HK-2 (cell line): ENCODE measurements at regions not wholly inside any gene's neighbourhood (a gene's known extent, or its start where the extent isn't known, plus 50 kb on each side); places are given as distances from the start of the nearest gene placed in this dataset.

Experiments used
- DNase-seq: peaks from one replicate; pipeline ENCODE4 v3.0.0-alpha.2; 2018; ENCODE audit not compliant: unreplicated experiment

GRCh38 chr11:115901069-115901468 lies 396.9 kb upstream of the CADM1 start:
- no peak for DNase-seq

GRCh38 chr11:115900111-115900510 lies 395.9 kb upstream of the CADM1 start:
- DNase-seq: no peak

DNA sequence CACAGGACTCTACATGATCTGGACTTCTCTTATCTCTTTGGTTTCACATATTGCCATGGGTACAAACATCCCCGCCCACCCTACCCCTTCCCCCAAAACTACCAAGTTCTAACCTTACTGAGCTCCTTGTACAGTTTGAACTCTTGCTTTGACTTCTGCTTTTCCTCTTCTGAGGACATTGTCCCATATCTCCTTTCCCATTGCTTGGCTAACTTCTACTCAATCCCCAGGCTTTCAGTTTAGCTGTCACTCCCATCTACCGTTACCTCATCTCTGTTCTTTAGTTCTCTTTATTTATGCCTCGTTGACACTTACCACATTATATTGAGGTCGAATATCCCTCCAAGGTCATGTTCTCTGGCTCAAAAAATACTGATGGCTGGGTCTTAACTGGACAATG lies 393.5 kb upstream of the CADM1 start:
- no peak for DNase-seq

DNA sequence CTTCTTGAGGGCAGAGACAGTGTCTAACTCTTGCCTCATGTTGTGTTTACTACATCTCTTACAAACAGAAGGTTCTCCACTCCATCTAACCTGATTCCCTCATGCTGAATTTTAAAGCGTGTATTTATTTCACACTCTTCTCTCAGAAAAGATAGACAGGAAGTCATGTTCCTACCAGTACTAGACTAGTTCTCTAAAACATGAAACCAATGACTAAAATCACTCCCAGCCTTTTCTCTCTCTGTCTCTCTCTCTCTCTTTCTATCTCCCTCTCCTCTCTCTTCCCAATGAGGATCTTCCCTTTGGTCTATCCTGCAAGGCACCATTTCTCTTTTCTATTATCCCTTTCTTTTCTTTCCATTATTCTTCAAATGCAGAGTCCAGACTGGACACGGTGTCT lies 391.9 kb upstream of the CADM1 start:
- no peak for DNase-seq

DNA sequence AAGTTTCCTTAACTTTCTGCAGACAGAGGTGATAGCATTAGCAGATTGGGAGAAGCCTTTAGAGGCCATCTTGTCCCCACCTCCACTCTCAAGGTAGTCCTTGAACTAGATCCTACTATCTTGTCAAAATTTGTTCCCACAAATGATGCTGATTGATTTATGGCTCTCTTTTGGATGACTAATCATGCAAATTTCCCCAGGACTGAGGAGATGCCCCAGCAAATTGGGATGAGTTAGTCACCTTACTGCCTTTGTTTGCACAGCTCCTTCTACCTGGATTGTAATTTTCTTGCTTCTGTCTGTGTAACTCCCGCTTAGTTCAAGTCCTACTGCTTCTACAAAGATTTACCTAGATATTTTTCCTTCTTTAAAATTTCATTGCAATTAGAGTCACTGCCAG lies 391.4 kb upstream of the CADM1 start:
- DNase-seq: no peak

DNA sequence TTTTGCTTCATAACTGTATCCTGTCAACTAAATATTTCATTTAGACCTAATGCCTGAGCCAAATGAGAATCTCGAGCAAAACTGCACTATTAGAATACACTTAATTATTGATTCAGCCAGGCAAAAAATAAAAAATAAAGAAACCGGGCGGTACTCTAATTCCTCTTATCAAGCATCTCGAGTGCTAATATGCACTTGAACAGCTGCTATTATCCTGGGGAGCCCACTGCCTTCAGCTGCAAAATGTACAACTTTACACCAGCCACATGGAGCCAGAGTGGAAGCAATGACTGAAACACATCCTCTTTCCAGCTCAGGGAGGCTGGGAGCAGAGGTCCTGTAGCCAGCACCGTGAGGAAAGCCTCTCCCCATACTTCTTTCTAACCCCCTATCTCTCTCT lies 390.0 kb upstream of the CADM1 start:
- DNase-seq: no peak

DNA sequence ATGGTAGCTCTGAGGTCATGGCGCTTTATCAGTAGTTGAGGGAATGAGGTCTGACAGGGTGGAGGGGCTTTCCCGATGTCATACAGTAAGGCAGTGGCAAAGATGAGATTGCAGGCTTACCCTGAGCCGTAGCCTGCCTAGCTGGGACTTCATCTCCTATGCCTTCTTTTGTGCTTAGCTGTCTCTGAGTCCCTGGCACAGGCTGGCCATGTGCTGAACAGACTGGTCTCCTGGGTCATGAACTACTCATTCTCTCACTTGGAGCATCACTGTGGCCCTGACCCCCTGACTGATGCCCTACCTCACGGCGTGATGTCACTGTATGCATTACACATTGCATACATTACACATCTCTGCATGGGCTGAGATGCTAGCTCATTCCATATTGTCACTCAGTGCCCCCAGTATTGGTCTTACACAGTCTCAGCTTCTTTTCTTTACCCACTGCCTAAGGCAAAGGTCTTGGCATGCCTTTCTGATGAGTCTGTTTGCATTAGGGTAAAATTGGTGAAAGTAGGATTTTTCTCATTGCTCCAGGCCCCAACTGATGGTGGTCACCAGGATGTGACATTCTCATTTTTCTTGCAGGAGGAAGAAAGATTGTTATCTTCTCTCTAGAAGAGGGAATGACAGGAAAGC lies 389.4 kb upstream of the CADM1 start:
- DNase-seq: no peak

GRCh38 chr11:115892016-115892415 lies 387.8 kb upstream of the CADM1 start:
- no peak for DNase-seq

- DNase-seq: no peak
Measured at GRCh38 chr11:115891581-115891980, 387.4 kb upstream of the CADM1 start.

DNA sequence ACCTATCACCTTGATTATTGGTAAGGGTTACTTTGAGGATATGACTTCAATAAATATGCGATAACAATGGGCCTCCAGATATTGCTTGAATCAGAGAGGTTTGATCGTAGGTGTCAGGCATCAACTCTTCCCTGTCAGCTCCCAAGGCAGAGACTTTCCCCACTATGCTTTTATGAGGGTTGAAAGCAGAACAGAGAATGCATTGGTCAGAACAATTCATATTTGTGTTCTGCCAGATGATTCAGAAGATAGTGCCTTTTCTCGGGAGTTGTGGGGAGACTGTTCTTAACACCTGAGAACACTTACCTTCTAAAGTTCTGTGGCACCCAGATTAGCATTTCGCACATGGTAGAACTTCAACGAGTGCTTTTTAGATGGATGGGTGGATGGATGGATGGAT lies 386.3 kb upstream of the CADM1 start:
- no peak for DNase-seq

DNA sequence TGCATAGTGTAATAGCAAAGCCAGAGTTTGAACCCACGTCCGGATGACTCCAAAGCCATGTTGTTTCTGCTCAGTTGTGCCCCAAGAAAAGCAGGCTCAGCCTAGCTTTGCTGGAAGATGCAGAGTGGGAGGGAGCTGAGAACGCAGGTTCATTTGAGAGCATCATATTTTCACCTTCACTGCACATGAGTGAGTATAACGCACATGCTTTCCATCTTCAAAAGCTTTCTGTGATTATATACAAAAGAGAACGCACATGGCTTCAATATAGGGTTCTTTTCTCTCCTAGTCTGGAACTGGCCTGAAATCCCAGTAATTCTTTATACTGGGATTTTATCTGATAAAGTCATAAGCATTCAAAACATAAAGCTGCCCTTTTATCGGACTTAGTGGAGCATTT lies 385.5 kb upstream of the CADM1 start:
- DNase-seq: no peak

DNA sequence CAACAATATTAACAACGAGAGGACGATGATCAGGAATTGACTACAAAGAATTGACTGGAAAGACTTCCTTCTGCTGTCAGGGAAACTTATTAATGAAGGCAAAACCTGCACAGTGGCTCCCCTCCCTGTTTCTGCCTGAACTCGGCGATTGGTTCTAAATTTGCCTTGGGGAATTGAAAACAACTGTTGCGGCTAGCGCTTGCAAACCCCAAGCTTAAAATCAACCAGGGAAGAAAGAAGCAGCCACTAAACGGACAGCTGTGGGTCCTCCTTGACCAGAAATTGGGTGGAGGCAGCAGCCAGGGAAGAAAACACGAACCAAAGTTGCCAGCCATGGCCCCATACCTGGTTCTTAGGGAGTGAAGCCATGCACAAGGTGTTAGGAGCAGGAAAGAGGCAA lies 383.5 kb upstream of the CADM1 start:
- no peak for DNase-seq

DNA sequence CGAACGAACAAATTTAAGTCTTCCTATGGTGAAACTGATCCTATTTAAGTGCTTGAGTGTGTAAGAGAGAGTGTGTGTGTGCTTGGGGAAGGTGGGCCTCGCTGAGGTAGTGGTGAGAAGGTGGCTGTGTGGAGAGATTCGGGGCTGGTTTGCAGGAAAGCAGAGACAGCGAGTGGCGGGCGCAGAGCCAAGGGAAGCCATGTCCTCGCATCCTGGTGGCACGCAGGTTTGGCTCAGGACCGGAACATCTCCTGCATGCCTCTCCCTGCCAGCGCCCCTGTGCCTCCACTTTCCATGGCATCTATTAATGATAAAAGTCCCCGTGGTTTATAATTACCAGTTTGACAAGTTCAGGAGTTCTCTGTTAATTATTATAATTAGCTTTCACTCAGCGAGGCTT lies 383.1 kb upstream of the CADM1 start:
- no peak for DNase-seq

DNA sequence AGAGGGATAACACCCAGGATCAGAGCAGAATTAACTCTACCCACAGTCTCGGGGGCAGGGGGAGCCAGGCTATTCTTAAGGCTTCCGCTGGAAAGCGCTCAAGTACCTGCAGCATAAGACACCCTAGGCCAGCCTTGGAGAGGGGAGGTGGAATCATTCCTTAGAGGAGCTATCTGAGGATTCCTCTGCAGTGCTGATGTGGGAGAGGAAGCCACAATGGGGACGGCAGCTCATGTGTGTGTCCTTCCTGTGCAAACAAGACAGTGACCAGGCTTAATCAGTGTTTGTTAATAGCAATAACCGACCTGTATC lies 382.2 kb upstream of the CADM1 start:
- DNase-seq: no peak

GRCh38 chr11:115885535-115886421 lies 381.6 kb upstream of the CADM1 start:
- DNase-seq: no peak

DNA sequence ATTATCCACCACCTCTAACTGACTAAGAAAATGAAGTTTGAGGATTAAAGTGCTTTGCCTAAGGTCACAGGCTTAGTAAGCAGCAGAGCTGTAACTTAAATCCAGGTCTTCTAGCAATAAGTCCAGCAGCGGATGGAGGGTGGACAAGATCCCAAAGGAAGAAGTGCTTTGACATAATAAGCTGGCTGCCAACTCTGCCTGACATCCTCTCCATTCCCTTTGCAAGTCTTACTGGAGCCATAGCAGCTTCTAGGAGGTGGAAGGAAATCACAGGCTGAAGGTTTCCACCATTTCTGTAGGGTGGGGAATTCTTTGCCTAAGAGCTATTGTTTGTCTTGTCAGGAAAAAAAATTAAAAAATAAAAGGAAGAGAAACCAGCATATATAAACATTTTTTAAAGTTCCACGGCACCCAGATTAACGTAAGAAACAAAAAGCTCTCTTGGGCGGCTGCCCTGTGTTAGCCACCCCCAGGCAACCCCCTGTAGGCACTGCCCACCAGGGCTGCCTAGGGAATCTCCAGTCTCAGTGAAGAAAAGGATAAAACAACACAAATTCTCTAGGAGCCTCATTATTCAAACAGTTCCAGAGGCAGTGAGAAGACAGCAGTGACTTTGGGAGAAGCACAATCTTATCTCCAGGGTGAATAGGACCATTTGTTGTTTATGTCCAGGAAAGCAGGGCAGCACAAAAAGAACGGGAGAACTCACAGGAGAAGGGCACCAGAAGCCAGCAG lies 380.8 kb upstream of the CADM1 start:
- no peak for DNase-seq

DNA sequence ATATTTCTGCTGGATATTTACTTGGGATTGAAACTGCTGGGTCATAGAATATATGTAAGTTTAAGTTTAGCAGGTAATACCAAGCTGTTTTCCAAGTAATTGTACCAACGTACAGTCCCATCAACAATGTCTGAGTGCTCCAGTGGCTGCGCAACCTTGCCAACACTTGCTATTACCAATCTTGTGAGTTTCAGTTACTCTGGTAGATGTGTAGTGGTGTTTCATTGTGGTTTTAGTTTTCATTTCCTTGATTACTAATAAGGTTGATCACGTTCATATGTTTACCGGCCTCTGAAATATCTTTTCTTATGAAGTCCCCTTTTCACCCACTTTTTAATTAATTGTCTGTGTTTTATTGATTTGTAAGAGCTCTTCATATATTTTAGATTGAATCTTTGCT lies 370.6 kb upstream of the CADM1 start:
- no peak for DNase-seq

- no peak for DNase-seq
Measured at GRCh38 chr11:115873813-115874212, 369.6 kb upstream of the CADM1 start.

DNA sequence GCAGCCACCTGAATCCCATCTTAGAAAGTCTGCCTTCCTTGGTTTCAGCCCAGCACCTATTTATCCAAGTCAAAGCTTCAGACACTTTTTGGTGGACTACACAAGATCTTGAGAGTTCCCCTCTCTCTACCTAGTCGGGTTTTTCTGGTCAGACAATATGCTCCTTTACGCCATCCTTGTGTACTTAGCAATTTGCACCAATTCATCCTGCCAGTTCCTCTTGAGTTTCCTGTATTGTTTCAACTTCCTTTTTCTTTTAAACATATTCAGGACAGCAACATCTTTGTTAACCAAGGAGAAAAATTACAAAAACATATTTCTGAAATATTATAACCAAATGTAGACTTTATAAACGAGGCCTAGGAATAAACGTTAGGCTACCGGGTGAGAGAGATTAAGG lies 368.2 kb upstream of the CADM1 start:
- DNase-seq: no peak

DNA sequence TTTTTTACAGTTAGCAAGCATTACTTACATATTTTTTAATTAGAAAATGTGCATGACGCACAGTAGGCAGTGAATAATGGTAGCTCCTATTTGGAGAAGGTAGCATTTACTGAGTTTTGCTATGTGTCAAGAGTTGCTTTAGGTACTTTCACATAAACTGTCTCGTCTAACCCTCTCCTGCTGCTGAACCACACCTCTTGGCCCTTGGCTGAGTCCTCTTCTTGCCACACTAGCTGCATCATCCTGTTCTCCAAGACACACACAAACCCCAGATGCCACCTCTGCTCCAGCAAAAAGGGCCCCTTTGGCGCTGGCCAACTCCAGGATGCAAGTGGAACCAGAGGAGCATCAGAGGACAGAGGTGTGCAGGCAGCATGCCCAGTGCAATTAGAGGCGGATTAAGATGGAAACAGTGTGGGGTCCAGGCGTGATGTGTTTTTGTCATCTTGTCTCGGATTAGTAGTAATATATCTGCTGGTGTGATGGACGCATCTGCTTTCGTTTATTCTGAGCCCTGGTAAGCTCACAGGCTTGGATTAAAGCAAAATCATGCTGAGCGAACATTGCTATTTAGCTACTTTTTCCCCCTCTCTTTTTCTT lies 367.0 kb upstream of the CADM1 start:
- no peak for DNase-seq

DNA sequence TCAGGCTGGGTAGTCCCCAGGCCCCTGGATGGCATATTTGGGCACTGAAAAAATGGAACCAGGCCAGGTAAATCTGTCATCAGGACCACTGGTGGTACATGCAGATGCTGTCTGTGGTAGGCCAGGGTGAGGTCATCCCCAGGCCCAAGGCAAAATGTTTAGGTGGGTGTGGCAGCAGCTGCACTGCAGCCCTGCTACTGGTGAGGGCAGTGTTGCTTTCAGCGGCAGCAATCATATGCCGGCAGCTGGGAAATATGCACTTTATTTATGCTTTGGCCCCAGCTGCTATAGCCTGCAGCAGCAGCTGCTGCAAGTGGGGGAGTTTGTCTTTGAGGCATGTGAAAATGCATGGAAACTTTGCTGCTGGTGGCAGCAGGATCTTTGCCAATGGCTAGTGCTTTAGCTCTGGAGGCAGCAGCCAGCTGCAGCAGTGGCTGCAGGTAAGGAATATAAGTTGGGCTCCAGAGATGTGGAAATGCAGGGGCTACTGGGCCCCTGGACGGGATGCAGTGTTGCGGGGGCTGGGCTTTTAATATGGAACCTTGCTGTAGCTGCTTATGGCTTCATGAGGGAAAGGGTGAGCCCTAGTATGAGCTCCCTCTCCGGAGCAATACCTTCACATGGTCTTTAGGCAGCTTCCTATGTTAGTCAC lies 365.7 kb upstream of the CADM1 start:
- peak; percentile 16 for DNase-seq

GRCh38 chr11:115869131-115869530 lies 364.9 kb upstream of the CADM1 start:
- no peak for DNase-seq
